Stimulated activated naive CD8-positive, alpha-beta T cell treated with anti-CD3 and anti-CD28 coated beads, Interleukin-15, amount 100 ng/mL, for 72 hours (primary cell): ENCODE measurements at regions not wholly inside any gene's neighbourhood (a gene's known extent, or its start where the extent isn't known, plus 50 kb on each side); places are given as distances from the start of the nearest gene placed in this dataset.
"Not testable (repeated sequence)": the region's sequence is repeated elsewhere in the genome, so short reads cannot be mapped to it uniquely, and the experiment has no call there.

Source experiments
- ATAC-seq: fragments of 150-1000 bp; cut with Tn5 transposase; 2 replicates; pipeline ENCODE4 v1.10.0; 2021; ENCODE audit warnings: mild to moderate bottlenecking, moderate library complexity
- DNase-seq, 2 donors: peaks; one replicate each; pipeline ENCODE4 v3.0.0; 2021 to 2022
- H3K27ac Mint-ChIP-seq, 2 donors: one replicate each; pipeline ENCODE4 v1.8.0; 2022; ENCODE audit warnings: mild to moderate bottlenecking in 2 of 2, mixed read lengths in 2 of 2, moderate library complexity in 2 of 2
- H3K27me3 Mint-ChIP-seq: one replicate; pipeline ENCODE4 v1.8.0; 2022; ENCODE audit warnings: mixed read lengths
- H3K4me1 Mint-ChIP-seq: one replicate; pipeline ENCODE4 v1.8.0; 2022; ENCODE audit warnings: mild to moderate bottlenecking, mixed read lengths
- H3K4me3 Mint-ChIP-seq, 2 donors: one replicate each; pipeline ENCODE4 v1.8.0; 2022; ENCODE audit warnings: mild to moderate bottlenecking in 2 of 2, mixed read lengths in 2 of 2, moderate library complexity in 1 of 2
- H3K9me3 Mint-ChIP-seq, 2 donors: one replicate each; pipeline ENCODE4 v1.8.0; 2022; ENCODE audit warnings: mixed read lengths in 2 of 2

DNA sequence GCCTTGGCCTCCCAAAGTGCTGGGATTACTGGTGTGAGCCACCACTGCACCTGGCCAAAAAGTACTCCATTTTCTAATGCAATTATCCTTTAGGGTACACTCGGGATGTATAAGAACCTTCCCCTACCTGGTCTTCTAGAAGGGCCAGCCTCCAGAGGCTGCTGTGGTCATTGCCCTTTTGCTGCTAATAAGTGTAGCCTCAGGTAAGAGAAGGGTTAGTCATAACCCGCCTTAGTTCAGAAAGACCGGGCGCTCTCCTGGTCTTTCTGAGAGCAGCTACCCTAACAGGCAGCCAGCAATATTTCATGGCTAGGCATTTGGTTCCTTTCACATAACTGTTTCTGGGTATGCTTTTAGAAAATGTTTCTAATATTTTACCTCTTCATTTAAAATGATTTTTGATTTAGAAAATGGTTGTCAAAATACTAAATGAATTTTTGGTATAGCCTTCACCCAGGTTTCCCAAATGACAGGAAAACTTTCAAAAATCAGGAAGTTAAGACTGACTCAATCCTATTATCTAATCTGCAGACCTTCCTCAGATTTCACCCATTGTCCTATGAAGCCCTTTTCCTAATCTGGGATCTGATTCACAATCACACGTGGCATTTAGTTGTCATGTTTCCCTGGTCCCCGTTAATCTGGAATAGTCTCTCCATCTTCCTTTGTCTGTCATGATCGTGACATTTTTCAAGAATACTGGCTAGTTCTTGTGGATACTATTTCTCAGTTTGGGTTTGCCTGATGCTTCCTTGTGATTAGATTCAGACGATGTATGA lies 479.0 kb downstream of the SIPA1L2 start:
- Mint-ChIP-seq H3K27me3 (no peaks in the 10 kb centered on the region), H3K4me1 (no peaks in the 10 kb centered on the region), H3K27ac (no peak overlapping the region), H3K9me3 (no peaks in the 10 kb centered on the region), H3K4me3 (no peak overlapping the region)
- ATAC-seq (no peak), DNase-seq (no peak)

DNA sequence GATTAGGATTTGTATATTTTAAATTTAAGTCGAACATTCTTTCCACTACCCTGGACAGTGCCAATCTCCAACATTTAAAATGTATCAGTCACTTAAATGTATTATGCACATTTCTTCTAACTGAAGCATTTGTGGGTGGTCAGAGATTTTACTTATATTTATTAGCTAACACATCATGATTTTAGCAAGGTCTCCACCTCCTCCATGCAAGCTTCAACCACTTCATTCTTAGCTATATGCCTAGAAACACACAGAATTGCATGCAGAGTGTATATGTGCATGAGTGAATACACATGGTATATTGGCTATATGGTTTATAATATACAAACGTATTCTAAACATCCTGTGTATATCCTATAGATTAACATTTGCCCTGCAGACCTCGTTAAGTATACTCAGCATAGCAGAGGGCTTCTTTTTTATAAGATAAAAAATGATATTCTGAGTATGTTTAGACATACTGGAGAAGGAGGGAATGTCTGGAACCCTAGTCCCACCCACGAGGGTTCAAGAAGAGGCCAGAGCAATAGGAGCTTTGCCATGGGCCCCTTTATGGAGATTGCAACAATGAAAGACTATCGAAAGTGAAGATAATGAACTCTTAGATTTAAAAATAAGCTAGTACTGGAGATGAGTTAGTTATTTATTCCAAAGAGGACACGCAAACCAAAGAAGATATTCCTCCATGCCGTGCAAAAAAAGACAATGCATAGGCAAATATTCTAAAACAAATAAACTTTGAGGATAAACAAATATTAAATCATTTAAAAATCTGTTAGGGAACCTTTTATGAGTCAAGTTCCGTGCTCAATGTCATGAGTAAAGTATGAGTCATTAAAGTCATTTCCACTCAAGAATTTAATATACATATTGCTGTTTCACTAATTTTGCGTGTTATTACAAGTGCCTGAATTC lies 480.4 kb downstream of the SIPA1L2 start:
- Mint-ChIP-seq H3K27ac (no peak overlapping the region), H3K4me3 (no peak overlapping the region), H3K27me3 (no peaks in the 10 kb centered on the region), H3K9me3 (no peaks in the 10 kb centered on the region), H3K4me1 (no peaks in the 10 kb centered on the region)
- ATAC-seq (no peak), DNase-seq (no peak)

DNA sequence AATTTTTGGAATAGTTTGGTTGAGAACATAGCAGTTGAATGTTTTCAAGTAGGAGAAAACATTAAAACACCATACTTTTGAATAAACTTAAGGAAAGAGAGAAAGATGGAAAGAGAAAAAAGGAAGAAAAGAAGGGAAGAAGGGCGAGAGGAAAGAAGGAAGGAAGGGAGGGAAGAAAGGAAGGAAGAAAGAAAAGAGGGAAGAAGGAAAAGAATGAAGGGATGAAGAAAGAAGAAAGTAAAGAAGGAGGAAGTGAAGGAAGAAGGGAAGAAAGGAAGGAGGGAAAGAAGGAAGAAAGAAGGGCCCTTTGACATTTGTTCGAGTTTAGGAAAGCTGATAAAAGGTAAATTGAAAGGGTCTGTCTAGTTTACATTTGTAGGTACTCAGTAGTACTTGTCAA lies 482.7 kb downstream of the SIPA1L2 start:
- Mint-ChIP-seq H3K4me1 (no peaks in the 10 kb centered on the region), H3K27me3 (no peaks in the 10 kb centered on the region), H3K4me3 (no peak overlapping the region), H3K27ac (no peak overlapping the region), H3K9me3 (no peaks in the 10 kb centered on the region)
- no peak for ATAC-seq
- no peak for DNase-seq

DNA sequence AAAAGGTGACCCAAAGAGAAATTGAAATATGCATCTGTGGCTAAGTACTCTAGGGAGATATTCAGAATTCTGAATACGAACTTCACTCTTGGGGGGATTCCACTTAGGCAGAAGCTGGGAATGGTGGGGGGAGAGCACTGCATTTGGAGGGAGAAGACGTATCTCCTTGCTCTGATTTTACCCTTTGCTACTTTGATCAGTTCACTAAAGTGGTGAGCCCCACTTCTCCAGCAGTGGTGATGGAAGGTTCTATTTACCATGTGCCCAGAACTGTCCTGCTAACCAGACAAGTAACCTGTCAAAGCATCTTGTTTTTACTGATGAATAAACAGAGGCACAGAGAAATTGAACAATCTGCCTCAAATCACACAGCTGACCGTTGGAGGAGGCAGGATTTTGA lies 483.4 kb downstream of the SIPA1L2 start:
- Mint-ChIP-seq H3K27ac (no peak overlapping the region), H3K9me3 (no peaks in the 10 kb centered on the region), H3K4me1 (no peaks in the 10 kb centered on the region), H3K4me3 (no peak overlapping the region), H3K27me3 (no peaks in the 10 kb centered on the region)
- DNase-seq (no peak), ATAC-seq (no peak)

DNA sequence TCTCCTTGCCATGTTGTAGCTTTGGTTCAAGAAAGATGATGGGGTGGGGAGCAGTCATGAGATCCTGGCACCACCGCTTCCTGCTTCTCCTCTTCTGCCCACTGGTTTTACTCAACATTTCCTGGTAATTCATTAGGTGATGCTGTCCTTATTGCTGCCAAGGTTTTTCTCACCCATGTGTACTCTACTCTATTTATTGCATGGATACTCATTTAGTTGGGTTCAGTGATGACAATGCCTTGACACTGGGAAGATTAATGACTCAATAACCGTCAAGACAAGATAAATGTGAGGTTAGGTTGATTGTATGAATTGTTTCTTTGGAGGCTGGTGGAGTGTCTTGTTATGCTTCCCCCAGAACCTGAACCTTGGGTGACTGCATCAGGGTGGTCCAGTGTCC lies 484.2 kb downstream of the SIPA1L2 start:
- ATAC-seq (no peak), DNase-seq (no peak)
- Mint-ChIP-seq H3K9me3 (no peaks in the 10 kb centered on the region), H3K27me3 (no peaks in the 10 kb centered on the region), H3K27ac (no peak overlapping the region), H3K4me1 (no peaks in the 10 kb centered on the region), H3K4me3 (no peak overlapping the region)

DNA sequence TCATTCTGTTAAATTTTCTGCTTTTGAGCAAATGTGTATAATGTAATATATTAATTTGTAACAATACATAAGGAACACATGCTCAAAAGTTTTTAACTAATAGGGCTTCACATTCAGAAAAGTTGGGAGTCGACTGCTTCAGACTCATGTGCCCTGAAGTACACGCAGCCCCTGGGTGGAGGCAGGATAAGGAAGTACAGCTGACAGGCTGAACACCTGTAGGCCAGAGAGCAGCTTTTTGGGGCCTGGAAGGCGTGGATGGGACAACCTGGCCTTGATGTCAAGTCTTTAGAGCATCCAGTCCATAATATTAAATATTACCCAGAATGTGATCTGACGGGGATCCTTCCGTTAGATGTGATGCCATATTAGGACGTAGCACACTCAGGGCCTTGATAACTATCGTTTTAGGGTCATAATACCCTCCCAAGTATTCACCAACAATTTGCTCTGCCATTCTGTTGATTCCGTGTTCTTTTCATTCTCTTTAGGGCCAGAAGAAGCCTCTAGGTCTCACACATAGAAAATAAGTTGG lies 485.2 kb downstream of the SIPA1L2 start:
- no peaks in the 10 kb centered on the region for H3K9me3 Mint-ChIP-seq
- H3K27me3 Mint-ChIP-seq = no peaks in the 10 kb centered on the region

DNA sequence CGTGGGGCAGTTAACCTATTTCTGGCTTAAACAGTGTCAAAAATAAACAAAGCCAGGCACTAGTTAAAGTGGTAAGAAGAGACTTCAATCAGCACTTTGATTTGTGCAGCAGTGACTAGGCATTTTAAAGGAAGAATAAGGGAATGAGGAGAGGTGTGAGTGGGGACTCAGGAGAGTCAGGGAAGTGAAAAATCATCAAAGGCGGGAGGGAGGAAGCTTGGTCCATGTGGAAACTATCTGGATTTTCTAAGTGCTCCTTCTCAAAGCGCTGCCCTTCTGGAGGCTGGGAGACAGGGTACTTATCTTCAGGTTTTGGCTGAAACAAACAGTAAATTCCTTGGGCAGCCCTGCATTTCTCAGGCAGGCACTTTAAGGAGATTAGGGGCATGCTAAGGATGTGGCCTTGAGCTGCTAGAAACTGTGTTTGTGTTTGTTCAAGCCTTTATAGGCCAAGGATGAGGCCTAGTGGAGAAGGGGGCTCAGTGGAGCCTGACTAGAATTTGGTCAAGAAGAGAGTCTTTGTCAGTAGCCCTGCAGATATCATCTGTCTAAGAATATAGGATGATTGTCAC lies 486.5 kb downstream of the SIPA1L2 start:
- H3K27me3 Mint-ChIP-seq = no peaks in the 10 kb centered on the region
- ATAC-seq (no peak), DNase-seq (no peak)
- no peaks in the 10 kb centered on the region for H3K4me1 Mint-ChIP-seq
- peaks cover 0 to 7% of the 10 kb centered on the region in 2 donors for H3K9me3 Mint-ChIP-seq
- no peak overlapping the region for H3K27ac Mint-ChIP-seq
- no peak overlapping the region for H3K4me3 Mint-ChIP-seq

More for the DNA sequence above, 485.2 kb downstream of the SIPA1L2 start:
- no peak for DNase-seq
- H3K4me3 Mint-ChIP-seq = no peak overlapping the region
- ATAC-seq = no peak
- H3K27ac Mint-ChIP-seq = no peak overlapping the region
- no peaks in the 10 kb centered on the region for H3K4me1 Mint-ChIP-seq

DNA sequence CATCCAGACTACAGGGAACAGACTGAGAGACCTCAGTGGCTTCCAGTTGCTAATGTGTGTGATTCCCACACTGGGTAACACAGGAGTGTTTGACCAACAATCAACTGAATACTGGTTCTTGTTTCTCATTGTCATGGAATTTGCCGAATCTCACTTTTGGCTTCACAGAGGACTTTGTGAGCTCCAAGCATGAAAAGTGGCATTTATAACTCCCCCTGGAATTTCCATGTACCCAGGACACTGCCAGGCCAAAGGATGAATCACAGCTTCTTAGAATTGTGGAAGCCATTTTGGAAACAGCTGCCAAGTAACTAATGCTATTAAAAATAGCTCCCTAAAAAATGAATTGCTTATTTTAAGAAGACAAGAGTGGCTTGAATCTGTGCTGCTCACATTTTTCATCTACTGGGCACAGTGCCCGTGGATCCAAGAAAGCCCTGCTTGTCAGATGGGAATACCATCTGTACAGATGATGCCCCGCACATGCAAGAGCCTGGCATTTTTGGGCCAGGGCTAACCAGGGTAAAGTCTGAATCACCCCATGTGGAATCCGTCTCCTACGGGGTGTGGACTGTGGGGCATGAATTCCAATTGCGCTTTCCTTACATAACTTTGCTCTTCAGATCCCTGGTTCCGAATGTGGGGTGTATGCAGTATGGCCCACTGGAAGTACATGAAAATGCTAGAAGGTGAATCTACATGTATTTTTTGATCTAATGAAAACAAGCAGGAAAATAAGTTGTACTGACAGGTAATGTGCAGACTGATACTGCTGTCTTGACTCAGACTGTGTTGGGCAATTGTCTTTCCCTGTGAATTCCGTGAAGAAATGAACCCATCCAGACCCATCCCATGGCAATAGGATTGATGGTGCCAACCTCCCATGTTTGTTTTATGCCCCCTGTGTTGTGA lies 487.3 kb downstream of the SIPA1L2 start:
- DNase-seq (no peak), ATAC-seq (no peak)
- H3K27me3 Mint-ChIP-seq = no peaks in the 10 kb centered on the region
- peaks cover 0 to 7% of the 10 kb centered on the region in 2 donors for H3K9me3 Mint-ChIP-seq
- H3K4me3 Mint-ChIP-seq = no peak overlapping the region
- no peaks in the 10 kb centered on the region for H3K4me1 Mint-ChIP-seq
- H3K27ac Mint-ChIP-seq = no peak overlapping the region

DNA sequence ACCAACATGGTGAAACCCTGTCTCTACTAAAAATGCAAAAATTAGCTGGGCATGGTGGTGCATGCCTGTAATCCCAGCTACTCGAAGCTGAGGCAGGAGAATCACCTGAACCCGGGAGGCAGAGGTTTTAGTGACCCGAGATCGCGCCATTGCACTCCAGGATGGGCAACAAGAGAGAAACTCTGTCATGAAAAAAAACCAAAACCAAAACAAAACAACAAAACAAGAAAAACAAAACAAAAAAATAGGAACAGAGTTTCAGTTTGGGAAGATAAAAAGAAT lies 488.8 kb downstream of the SIPA1L2 start:
- not testable (repeated sequence) for DNase-seq, H3K4me1 Mint-ChIP-seq, H3K27ac Mint-ChIP-seq, ATAC-seq, H3K4me3 Mint-ChIP-seq, H3K9me3 Mint-ChIP-seq, H3K27me3 Mint-ChIP-seq

DNA sequence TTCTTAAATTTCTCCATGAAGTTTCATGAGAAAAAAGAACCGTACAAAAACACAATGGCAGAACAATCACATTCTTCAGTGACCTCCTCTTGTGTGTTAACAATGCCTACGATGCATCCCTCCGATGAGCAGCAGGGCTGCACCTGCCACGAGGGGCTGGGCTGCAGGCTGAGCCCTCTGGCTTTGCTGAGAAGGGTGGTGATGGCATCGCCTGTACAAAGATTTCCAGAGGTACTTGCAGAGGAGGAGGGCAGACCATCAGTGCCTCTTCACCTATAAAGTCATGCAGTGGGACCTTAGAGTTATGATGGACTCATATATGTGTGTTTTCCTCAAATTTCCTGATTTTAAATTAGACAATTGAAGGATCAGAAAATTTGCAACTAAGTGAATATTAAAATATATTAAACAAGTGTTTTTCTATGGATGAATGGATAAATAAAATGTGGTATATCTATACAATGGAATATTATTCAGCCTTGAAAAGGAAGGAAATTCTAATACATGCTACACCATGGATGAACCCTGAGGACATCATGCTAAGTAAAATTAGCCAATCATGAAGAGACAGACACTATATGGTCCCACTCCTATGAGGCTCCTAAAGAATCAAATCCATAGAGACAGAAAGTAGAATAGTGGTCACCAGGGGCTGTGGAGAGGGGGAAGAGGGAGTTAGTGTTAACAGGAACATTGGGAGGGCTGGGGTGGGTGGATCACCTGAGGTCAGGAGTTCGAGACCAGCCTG lies 489.3 kb downstream of the SIPA1L2 start:
- no peak overlapping the region for H3K27ac Mint-ChIP-seq

DNA sequence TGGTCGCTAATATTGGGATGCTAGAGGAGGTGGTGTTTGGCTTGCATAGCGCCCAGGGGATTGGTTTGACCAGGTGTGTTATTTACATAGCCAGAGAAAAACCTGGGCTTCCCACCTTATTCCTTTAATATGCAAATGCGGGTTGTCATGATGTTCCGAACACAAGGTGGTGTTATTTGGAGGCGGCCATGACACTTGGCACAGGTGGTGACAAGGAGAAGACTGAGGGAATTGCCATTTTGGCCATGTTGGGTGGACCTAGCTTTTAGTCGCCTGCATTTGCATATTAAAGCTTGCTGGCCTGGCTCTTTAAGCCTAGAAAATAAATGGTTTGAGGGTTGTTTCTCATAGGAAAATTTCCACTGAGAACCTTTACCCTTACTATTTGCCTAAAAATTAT lies 490.5 kb downstream of the SIPA1L2 start:
- Mint-ChIP-seq H3K4me3 (no peak overlapping the region), H3K9me3 (peaks cover 0 to 7% of the 10 kb centered on the region in 2 donors), H3K27me3 (peaks cover 11% of the 10 kb centered on the region), H3K27ac (no peak overlapping the region), H3K4me1 (peaks cover 8% of the 10 kb centered on the region)
- DNase-seq (no peak), ATAC-seq (no peak)

More for the DNA sequence above, 489.3 kb downstream of the SIPA1L2 start:
- H3K4me3 Mint-ChIP-seq = no peak overlapping the region
- H3K27me3 Mint-ChIP-seq = peaks cover 11% of the 10 kb centered on the region
- ATAC-seq = no peak
- no peak for DNase-seq
- peaks cover 0 to 7% of the 10 kb centered on the region in 2 donors for H3K9me3 Mint-ChIP-seq
- peaks cover 8% of the 10 kb centered on the region for H3K4me1 Mint-ChIP-seq

DNA sequence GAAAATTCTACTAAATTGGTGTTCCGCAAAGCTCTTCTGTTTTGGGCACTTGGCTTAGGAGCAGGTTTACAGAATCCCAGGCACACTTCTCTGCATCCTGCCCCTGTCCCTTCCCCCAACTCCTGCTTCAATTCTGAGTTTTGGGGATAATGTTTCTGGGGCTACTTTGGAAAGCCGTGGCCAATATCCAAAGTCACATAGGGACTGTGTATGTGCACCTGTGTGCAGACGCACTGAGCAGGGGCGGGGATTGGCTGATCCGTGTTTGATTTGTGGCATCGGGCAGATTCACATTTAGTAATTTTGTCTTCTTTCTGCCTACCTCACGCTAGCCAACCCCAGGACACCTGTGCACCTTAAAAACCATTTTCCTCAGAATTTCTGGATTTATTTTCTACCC lies 491.9 kb downstream of the SIPA1L2 start:
- ATAC-seq = no peak
- H3K4me3 Mint-ChIP-seq = no peak overlapping the region
- no peak for DNase-seq
- peaks cover 11% of the 10 kb centered on the region for H3K27me3 Mint-ChIP-seq
- no peak overlapping the region for H3K27ac Mint-ChIP-seq
- H3K4me1 Mint-ChIP-seq = peaks cover 8% of the 10 kb centered on the region
- peaks cover 0 to 7% of the 10 kb centered on the region in 2 donors for H3K9me3 Mint-ChIP-seq

DNA sequence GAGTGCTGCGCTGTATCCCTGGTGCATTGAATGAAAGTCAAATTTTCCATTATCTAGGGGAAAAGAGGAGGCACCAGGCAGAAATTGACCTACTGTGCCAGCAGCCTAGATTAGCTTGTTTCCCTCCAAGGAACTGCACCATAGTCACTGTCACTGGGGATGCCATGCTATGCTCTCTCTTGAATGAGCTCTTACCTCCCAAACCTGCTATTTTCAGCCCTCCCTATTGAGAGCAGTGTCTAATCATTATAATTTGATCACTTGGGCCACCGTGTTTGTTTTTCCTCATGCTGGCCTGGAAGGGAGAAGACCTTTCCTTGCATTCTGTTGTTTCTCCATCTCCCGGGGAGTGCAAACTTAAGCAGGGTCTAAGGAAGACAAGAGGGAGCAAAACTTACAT lies 492.9 kb downstream of the SIPA1L2 start:
- Mint-ChIP-seq H3K4me1 (peaks cover 8% of the 10 kb centered on the region), H3K27ac (no peak overlapping the region), H3K27me3 (peaks cover 11% of the 10 kb centered on the region), H3K9me3 (peaks cover 0 to 7% of the 10 kb centered on the region in 2 donors), H3K4me3 (no peak overlapping the region)
- DNase-seq (no peak), ATAC-seq (peak; percentile 31)

DNA sequence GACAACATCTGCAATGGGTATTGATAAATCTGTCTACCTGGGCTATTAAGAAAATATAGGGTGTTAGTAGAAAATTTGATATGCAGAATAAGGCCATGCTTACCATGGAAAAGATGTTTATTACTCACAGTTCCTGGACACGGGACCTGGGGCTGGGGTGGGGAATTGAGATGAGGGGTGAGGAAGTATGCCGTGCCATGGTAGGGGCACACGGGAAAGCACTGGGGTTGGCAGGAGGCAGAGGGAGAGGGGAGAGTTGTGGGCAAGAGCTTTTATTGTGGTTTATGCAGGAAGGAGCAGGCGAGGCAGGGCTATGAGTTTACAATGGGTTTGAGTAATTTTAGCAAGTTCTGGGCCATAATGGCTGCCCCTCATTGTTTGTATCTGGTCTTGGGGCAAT lies 493.8 kb downstream of the SIPA1L2 start:
- H3K27ac Mint-ChIP-seq = peak overlapping the region in 1 of 2 donors; percentile 15
- ATAC-seq = no peak

More for the DNA sequence above, 493.8 kb downstream of the SIPA1L2 start:
- peaks cover 8% of the 10 kb centered on the region for H3K4me1 Mint-ChIP-seq
- no peak for DNase-seq
- H3K27me3 Mint-ChIP-seq = peaks cover 18% of the 10 kb centered on the region
- H3K9me3 Mint-ChIP-seq = peaks cover 0 to 14% of the 10 kb centered on the region in 2 donors
- H3K4me3 Mint-ChIP-seq = no peak overlapping the region
